B cell (primary cell): ENCODE measurements at regions not wholly inside any gene's neighbourhood (a gene's known extent, or its start where the extent isn't known, plus 50 kb on each side); places are given as distances from the start of the nearest gene placed in this dataset.

Experiments used
- ATAC-seq: fragments of 200-7000 bp; cut with Tn5 transposase; one replicate; pipeline ENCODE4 v1.10.0; 2021; ENCODE audit warnings: low read depth, mild to moderate bottlenecking, moderate number of reproducible peaks, moderate library complexity
- CTCF ChIA-PET: fragments of 350-600 bp; sonication (Branson Sonifier 250); formaldehyde crosslinking; loops from one replicate; lab custom pipeline; 2021; ENCODE audit warnings: antibody characterized with exemption, inconsistent platforms; lab: Charles Lee
- POLR2A ChIA-PET: fragments of 350-600 bp; sonication (Branson Sonifier 250); formaldehyde crosslinking; loops from one replicate; lab custom pipeline; 2021; ENCODE audit warnings: antibody characterized with exemption; lab: Charles Lee
- DNase-seq: peaks from one replicate; pipeline ENCODE4 v3.0.0; 2013
- H2AFZ ChIP-seq: 2 replicates; pipeline ENCODE4 v1.6.1; 2012; ENCODE audit warnings: mild to moderate bottlenecking, low read depth, low read length; ENCODE audit not compliant: insufficient read depth, poor library complexity, severe bottlenecking
- H3K27ac ChIP-seq, 2 donors: 1 replicate in 1 of 2; 2 replicates in 1 of 2; pipeline ENCODE4 v1.5.1; 2012 to 2013; ENCODE audit warnings: low read length in 2 of 2, mild to moderate bottlenecking in 2 of 2, moderate library complexity in 1 of 2
- H3K27me3 ChIP-seq, 4 experiments: fragments of 200-600 bp in 1 of 4; sonication (generic) in 1 of 4; replicated peaks in 1 of 4; 1 replicate in 2 of 4; 2 replicates in 2 of 4; pipeline versions ENCODE4 v1.6.1 to v1.7.0; 2013 to 2016; ENCODE audit warnings: low read length in 3 of 4, mild to moderate bottlenecking in 2 of 4, mixed read lengths in 1 of 4, moderate library complexity in 1 of 4; ENCODE audit not compliant: insufficient read depth in 4 of 4, control insufficient read depth in 3 of 4; ENCODE audit errors: control extremely low read depth in 1 of 4
- H3K36me3 ChIP-seq, 2 experiments: replicated peaks in 1 of 2; 1 replicate in 1 of 2; 2 replicates in 1 of 2; pipeline versions ENCODE4 v1.6.1 to v1.7.1; 2013; ENCODE audit warnings: low read length in 1 of 2; ENCODE audit not compliant: insufficient read depth in 2 of 2, control insufficient read depth in 1 of 2; ENCODE audit errors: control extremely low read depth in 1 of 2, extremely low read depth in 1 of 2
- H3K4me1 ChIP-seq, 2 donors: fragments of 200-600 bp in 1 of 2; sonication (generic) in 1 of 2; 1 replicate in 1 of 2; 2 replicates in 1 of 2; pipeline versions ENCODE4 v1.5.1 to v1.6.1; 2013 to 2017; ENCODE audit warnings: low read length in 2 of 2; ENCODE audit not compliant: control insufficient read depth in 2 of 2, insufficient read depth in 2 of 2
- H3K4me2 ChIP-seq: replicated peaks from 2 replicates; pipeline ENCODE3; 2012; ENCODE audit warnings: mild to moderate bottlenecking, low read depth, low read length; ENCODE audit not compliant: poor library complexity, severe bottlenecking
- H3K4me3 ChIP-seq, 5 experiments: fragments of 200-600 bp in 1 of 5; sonication (generic) in 1 of 5; 1 replicate in 3 of 5; 2 replicates in 2 of 5; pipeline versions ENCODE4 v1.5.1 to v1.7.0; 2011 to 2016; ENCODE audit warnings: low read length in 4 of 5, mild to moderate bottlenecking in 4 of 5, low read depth in 2 of 5, control low read depth in 1 of 5, moderate library complexity in 1 of 5; ENCODE audit not compliant: insufficient read depth in 1 of 5; ENCODE audit errors: control extremely low read depth in 1 of 5, extremely low read depth in 1 of 5
- H3K79me2 ChIP-seq: fragments of 200-600 bp; sonication (generic); one replicate; pipeline ENCODE4 v1.6.0; 2016; ENCODE audit warnings: low read length; ENCODE audit not compliant: control insufficient read depth, insufficient read depth
- H3K9ac ChIP-seq: fragments of 200-600 bp; sonication (generic); 2 replicates; pipeline ENCODE4 v1.6.1; 2017; ENCODE audit warnings: mild to moderate bottlenecking, low read length, moderate library complexity
- H3K9me3 ChIP-seq, 3 donors: one replicate each; pipeline versions ENCODE4 v1.6.1 to v1.7.1; 2013; ENCODE audit warnings: low read length in 2 of 3; ENCODE audit not compliant: control insufficient read depth in 2 of 3, insufficient read depth in 1 of 3; ENCODE audit errors: control extremely low read depth in 1 of 3
- H4K20me1 ChIP-seq: 2 replicates; pipeline ENCODE4 v1.6.0; 2012; ENCODE audit warnings: mild to moderate bottlenecking, low read length; ENCODE audit not compliant: insufficient read depth, control insufficient read depth, poor library complexity, severe bottlenecking
- H3K27ac Mint-ChIP-seq: one replicate; pipeline ENCODE4 v1.8.0; 2021; ENCODE audit warnings: mixed read lengths
- H3K27me3 Mint-ChIP-seq: one replicate; pipeline ENCODE4 v1.8.0; 2021; ENCODE audit warnings: mixed read lengths
- H3K4me1 Mint-ChIP-seq: one replicate; pipeline ENCODE4 v1.8.0; 2021; ENCODE audit warnings: mixed read lengths
- H3K4me3 Mint-ChIP-seq: one replicate; pipeline ENCODE4 v1.8.0; 2021; ENCODE audit warnings: mixed read lengths
- H3K9me3 Mint-ChIP-seq: one replicate; pipeline ENCODE4 v1.8.0; 2022; ENCODE audit warnings: mixed read lengths; ENCODE audit not compliant: insufficient read depth
- EZH2 ChIP-seq: IDR thresholded peaks from 2 replicates; pipeline ENCODE4 v1.6.1; 2012; ENCODE audit warnings: borderline replicate concordance, low read depth, mild to moderate bottlenecking, moderate library complexity, low read length; ENCODE audit not compliant: insufficient read depth, poor library complexity, severe bottlenecking
- WGBS: methylation state at CpG from one replicate; pipeline ENCODE4 v1.1.5; 2013; ENCODE audit warnings: missing lambda C conversion rate; ENCODE audit not compliant: insufficient coverage; 5-methylcytosine and 5-hydroxymethylcytosine counted together
- intact Hi-C: fragments of 100-400 bp; cut with micrococcal nuclease; formaldehyde crosslinking; loops from one replicate; pipeline ENCODE4 v1.10.0; 2022
- TF ChIP-seq, protein P1 (sequence below): fragments of 200-600 bp; IDR thresholded peaks from one replicate; pipeline ENCODE4 v1.8.0; 2022; ENCODE audit warnings: antibody characterized with exemption, mild to moderate bottlenecking

DNA sequence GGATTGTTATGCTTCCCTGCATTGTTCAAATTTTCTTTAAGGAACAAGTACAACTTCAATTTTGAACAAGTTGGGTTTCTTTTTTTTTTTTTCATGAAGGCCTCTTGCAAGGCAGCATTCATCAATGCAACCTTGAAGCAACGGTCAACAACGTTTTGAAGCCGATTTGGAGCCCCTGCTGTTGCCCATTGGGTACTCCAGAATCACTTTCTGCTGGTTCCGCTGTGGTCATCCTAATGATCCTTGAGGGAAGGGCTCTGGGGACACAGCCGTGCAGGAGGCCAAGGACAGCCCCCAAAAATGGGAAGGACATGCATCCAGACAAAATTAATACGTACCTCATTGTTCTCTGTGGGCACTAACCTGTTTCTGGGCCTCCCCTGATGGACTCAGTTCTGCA, 84.6 kb upstream of the MGMT start:
- 85% methylated on average over 6 of the region's 6 CpGs for WGBS
- Histone ChIP-seq H3K9ac (no peak overlapping the region), H3K27ac (no peak overlapping the region), H3K4me3 (no peak overlapping the region), H3K27me3 (no peaks in the 10 kb centered on the region), H3K9me3 (peaks cover 0 to 5% (median 0%) of the 10 kb centered on the region in 3 donors), H3K79me2 (no peaks in the 10 kb centered on the region), H4K20me1 (no peaks in the 10 kb centered on the region), H3K4me2 (no peak overlapping the region), H3K36me3 (no peaks in the 10 kb centered on the region), H3K4me1 (no peaks in the 10 kb centered on the region), H2AFZ (no peak overlapping the region)
- no peak for ATAC-seq
- CTCF ChIA-PET: interaction anchor here (0.7 kb wide), 1 partner anchor 29 kb away, joined by 5 read pairs; no protein-coding TSS in a partner anchor
- Mint-ChIP-seq H3K4me1 (no peaks in the 10 kb centered on the region), H3K27me3 (peaks cover 3% of the 10 kb centered on the region), H3K4me3 (no peak overlapping the region), H3K9me3 (no peaks in the 10 kb centered on the region), H3K27ac (no peak overlapping the region)
- intact Hi-C loops: no loop called here
- DNase-seq: no peak
- POLR2A ChIA-PET: no interaction called here
- TF ChIP-seq, protein P1, sequence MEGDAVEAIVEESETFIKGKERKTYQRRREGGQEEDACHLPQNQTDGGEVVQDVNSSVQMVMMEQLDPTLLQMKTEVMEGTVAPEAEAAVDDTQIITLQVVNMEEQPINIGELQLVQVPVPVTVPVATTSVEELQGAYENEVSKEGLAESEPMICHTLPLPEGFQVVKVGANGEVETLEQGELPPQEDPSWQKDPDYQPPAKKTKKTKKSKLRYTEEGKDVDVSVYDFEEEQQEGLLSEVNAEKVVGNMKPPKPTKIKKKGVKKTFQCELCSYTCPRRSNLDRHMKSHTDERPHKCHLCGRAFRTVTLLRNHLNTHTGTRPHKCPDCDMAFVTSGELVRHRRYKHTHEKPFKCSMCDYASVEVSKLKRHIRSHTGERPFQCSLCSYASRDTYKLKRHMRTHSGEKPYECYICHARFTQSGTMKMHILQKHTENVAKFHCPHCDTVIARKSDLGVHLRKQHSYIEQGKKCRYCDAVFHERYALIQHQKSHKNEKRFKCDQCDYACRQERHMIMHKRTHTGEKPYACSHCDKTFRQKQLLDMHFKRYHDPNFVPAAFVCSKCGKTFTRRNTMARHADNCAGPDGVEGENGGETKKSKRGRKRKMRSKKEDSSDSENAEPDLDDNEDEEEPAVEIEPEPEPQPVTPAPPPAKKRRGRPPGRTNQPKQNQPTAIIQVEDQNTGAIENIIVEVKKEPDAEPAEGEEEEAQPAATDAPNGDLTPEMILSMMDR: no peak
- TF ChIP-seq EZH2: no peak

DNA sequence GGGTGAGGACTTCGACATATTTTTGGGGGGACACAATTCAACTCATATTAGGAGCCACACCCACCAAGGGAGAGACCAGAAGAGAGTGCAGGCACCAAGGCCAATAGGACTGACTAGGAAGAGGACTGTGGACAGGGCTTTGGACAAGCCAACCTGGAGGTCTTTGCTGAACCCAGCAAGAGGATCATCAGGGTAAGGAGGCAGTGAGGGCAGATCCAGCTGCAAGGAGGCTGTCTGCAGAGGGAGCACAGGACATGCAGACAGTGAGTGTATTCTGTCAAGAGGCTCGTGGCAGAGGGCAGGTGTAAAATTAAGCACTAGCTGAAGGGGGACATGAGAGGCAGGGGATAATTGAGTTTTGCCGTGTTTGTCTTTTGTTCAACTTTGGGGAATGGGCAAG, 83.4 kb upstream of the MGMT start:
- CTCF ChIA-PET: no interaction called here
- H3K27ac Mint-ChIP-seq: no peak overlapping the region
- intact Hi-C loops: no loop called here
- H3K4me3 Mint-ChIP-seq: no peak overlapping the region
- Histone ChIP-seq H3K9me3 (no peaks in the 10 kb centered on the region), H4K20me1 (no peaks in the 10 kb centered on the region), H3K27ac (no peak overlapping the region), H3K4me2 (no peak overlapping the region), H3K27me3 (no peaks in the 10 kb centered on the region), H3K4me3 (no peak overlapping the region), H2AFZ (no peak overlapping the region), H3K9ac (no peak overlapping the region), H3K79me2 (no peaks in the 10 kb centered on the region), H3K4me1 (no peaks in the 10 kb centered on the region), H3K36me3 (no peaks in the 10 kb centered on the region)
- H3K27me3 Mint-ChIP-seq: peaks cover 3% of the 10 kb centered on the region
- POLR2A ChIA-PET: no interaction called here
- no peaks in the 10 kb centered on the region for H3K4me1 Mint-ChIP-seq
- ATAC-seq (no peak), DNase-seq (no peak)
- no peaks in the 10 kb centered on the region for H3K9me3 Mint-ChIP-seq
- TF ChIP-seq EZH2: no peak
- TF ChIP-seq, protein P1: no peak
- 90% methylated on average over 3 of the region's 3 CpGs for WGBS
